Fibroblast of the aortic adventitia (primary cell): ENCODE measurements at regions not wholly inside any gene's neighbourhood (a gene's known extent, or its start where the extent isn't known, plus 50 kb on each side); places are given as distances from the start of the nearest gene placed in this dataset.

Experiments used
- DNase-seq: peaks from one replicate; pipeline ENCODE4 v3.0.0-alpha.2; 2010; ENCODE audit warnings: low read depth
- H3K4me3 ChIP-seq: 2 replicates; pipeline ENCODE4 v1.5.1; 2011; ENCODE audit warnings: low read depth, mild to moderate bottlenecking, control low read depth, low read length, moderate library complexity
- TF ChIP-seq, protein P1 (sequence below): IDR thresholded peaks from 2 replicates; pipeline ENCODE4 v1.5.1; 2011; ENCODE audit warnings: mild to moderate bottlenecking, low read length, control low read depth, inconsistent platforms; ENCODE audit not compliant: insufficient read depth

DNA sequence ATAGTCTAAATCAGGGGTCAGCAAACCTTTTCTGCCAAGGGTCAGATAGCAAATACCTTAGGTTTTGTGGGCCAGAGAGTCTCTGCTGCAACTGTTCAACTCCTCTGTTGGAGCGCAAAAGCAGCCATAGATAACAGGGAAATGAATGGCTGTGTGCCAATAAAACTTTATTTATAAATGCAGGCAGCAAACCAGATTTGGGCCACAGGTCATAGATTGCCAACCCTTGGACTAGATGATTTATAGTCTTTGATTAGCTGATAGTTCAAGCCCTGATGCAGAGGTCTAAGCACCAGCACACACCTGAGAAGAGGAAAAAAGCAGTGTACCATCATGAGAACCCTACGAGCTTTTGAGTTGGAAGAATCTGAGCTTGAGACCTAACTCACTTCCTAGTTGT is 86.0 kb upstream of the DYNLRB2 start:
- no peak for DNase-seq
- H3K4me3 ChIP-seq, result no peak overlapping the region
- TF ChIP-seq, protein P1, sequence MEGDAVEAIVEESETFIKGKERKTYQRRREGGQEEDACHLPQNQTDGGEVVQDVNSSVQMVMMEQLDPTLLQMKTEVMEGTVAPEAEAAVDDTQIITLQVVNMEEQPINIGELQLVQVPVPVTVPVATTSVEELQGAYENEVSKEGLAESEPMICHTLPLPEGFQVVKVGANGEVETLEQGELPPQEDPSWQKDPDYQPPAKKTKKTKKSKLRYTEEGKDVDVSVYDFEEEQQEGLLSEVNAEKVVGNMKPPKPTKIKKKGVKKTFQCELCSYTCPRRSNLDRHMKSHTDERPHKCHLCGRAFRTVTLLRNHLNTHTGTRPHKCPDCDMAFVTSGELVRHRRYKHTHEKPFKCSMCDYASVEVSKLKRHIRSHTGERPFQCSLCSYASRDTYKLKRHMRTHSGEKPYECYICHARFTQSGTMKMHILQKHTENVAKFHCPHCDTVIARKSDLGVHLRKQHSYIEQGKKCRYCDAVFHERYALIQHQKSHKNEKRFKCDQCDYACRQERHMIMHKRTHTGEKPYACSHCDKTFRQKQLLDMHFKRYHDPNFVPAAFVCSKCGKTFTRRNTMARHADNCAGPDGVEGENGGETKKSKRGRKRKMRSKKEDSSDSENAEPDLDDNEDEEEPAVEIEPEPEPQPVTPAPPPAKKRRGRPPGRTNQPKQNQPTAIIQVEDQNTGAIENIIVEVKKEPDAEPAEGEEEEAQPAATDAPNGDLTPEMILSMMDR, result no peak

DNA sequence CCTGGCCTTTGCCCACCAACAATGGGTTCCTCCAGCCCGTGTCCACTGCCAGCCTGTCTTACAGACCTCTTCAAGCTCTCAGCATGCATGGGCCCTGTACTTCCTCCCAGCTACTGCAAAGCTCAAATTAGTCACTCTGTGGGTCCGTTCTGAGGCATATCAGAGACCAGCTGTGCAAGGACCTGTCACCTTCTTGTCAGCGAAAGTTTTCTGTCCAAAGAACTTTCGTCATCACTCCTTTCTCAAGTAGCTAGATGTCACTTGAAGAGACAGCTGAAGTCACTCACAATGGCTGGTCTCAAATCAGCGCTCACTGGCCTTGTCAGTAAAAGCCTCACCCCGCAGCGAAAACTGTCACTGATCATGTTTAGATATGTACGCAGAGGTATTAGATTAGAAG is 91.4 kb upstream of the DYNLRB2 start:
- DNase-seq, result no peak
- TF ChIP-seq, protein P1, result no peak
- H3K4me3 ChIP-seq, result no peak overlapping the region

DNA sequence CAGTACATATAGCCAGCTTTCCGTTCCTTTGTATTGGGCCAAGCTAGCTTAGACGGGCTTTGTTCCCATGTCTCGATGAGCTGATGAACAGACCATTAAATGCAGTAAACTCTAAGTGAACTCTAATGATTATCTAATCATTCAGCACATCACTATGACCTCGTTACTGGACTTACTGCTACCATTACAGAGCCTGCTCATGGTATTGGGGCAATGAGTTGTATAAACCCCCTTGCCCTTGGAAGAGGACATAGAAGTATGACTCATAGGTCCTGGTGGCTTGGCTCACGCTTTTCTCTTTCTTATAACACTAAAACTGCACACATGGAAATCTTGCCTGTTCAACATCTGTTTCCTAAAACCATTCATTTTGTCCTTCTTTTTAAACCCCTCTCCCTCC is 93.6 kb upstream of the DYNLRB2 start:
- TF ChIP-seq, protein P1, result no peak
- H3K4me3 ChIP-seq, result no peak overlapping the region
- DNase-seq, result no peak

DNA sequence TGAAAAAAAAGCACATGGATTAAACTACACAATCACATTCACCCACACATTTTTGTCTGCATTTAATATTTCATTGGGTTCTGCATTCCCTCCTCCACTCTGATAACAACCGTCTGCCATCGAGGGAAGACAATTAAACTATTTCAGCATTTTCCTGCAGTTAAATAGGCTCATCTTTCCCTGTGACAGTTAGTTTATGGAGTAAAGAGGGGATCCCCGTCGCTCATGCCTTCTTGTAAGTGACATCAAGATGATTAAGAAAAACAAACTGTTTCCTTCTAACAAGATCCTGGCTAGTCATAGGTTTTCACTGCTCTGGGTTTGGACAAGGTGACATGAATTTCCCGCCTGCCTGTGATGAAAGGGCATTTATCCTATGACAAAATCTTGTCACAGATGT is 98.0 kb upstream of the DYNLRB2 start:
- no peak for DNase-seq
- H3K4me3 ChIP-seq, result no peak overlapping the region
- TF ChIP-seq, protein P1, result no peak

DNA sequence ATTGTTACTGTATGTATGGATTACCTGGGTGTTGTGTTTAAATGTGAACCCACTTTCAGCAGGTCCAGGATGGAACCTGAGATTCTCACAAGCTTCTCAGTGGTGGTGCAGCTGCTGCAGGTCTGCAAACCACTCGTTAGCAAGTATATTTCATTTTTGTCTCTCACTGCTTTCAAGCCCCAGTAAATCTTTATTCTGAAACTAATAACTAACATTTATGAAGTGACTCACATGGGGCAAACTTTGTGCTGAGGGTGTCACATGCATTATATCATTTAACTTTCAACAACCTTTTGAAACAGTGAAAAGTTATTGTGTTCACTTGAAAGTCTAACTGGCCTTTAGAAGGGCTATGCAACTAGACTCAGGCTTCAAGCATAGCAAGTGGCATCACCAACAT is 98.9 kb upstream of the DYNLRB2 start:
- no peak overlapping the region for H3K4me3 ChIP-seq
- no peak for DNase-seq
- TF ChIP-seq, protein P1, result no peak

DNA sequence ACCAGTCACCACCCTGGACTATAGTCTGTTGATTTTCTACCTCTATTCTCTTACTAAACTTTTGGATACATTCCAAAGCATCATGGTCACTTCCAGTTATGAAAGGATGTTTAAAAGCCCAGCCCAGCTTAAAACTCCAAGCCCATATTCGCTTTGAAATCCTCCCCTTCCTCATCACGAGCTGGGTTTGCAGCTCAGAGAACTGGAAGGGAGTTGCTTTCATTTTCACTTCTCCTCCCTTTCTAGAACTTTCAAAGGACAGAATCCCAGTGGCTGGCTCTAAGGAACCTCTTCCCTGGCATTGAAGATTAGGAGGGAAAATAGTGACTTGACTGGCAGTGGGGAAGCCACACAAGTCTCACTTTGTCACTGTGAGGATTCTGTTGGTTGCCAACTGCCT is 100.1 kb upstream of the DYNLRB2 start:
- no peak overlapping the region for H3K4me3 ChIP-seq
- DNase-seq, result no peak

DNA sequence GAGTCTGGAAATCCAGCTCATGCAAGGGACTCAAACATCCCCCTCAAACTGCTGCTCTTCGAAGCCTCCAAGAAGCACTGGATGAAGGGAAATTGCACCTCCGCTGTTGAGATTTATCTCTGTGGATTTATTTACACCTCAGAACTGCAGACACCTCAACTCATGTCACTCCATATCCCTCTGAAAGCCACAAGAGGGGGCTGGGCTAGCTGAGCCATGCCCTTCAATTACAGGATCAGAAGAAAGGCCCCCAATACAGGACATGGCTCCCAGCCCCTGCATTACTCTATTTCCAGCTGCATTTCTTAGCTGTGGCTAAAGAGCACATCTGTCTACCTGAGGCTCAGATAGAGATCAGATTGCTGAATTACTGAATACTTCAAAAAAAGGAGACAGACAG is 103.1 kb upstream of the DYNLRB2 start:
- no peak for DNase-seq
- TF ChIP-seq, protein P1, result no peak
- no peak overlapping the region for H3K4me3 ChIP-seq

More for the DNA sequence above, 100.1 kb upstream of the DYNLRB2 start:
- TF ChIP-seq, protein P1, result no peak
